ENCODE measurements at regions not wholly inside any gene's neighbourhood (a gene's known extent, or its start where the extent isn't known, plus 50 kb on each side); places are given as distances from the start of the nearest gene placed in this dataset.

GRCh38 chr1:5603353-5604104 lies 388.7 kb downstream of the NPHP4 start:
- TF ChIP-seq EZH2phosphoT487 (IDR thresholded peaks at IDR 0.05) (no peak), CTCF (IDR thresholded peaks at IDR 0.05) (no peak)

Measured in neural progenitor cell (in vitro differentiated cells).